Small intestine (tissue), 7 donors: ENCODE measurements at regions not wholly inside any gene's neighbourhood (a gene's known extent, or its start where the extent isn't known, plus 50 kb on each side); places are given as distances from the start of the nearest gene placed in this dataset.
"Not testable (repeated sequence)": the region's sequence is repeated elsewhere in the genome, so short reads cannot be mapped to it uniquely, and the experiment has no call there.

Experiments
- DNase-seq, 2 donors: peaks; one replicate each; pipeline versions ENCODE4 v3.0.0 to v3.0.0-alpha.2; 2013
- FAIRE-seq: peaks from 2 replicates; lab custom pipeline; 2012; peaks lifted over from hg19 to GRCh38; lab: Jason Lieb, UNC
- H3K27ac ChIP-seq, 3 donors: one replicate each; pipeline ENCODE4 v1.5.1; 2013; ENCODE audit warnings: low read length in 2 of 3, mild to moderate bottlenecking in 2 of 3, control low read depth in 1 of 3, inconsistent platforms in 1 of 3, low read depth in 1 of 3, moderate library complexity in 1 of 3
- H3K27me3 ChIP-seq, 3 donors: one replicate each; pipeline ENCODE4 v1.6.1; 2013; ENCODE audit warnings: low read length in 3 of 3, inconsistent platforms in 1 of 3; ENCODE audit not compliant: control insufficient read depth in 3 of 3, insufficient read depth in 3 of 3
- H3K36me3 ChIP-seq, 3 donors: one replicate each; pipeline ENCODE4 v1.6.1; 2013; ENCODE audit warnings: low read length in 3 of 3, inconsistent platforms in 1 of 3, low read depth in 1 of 3, mild to moderate bottlenecking in 1 of 3, moderate library complexity in 1 of 3; ENCODE audit not compliant: control insufficient read depth in 3 of 3, insufficient read depth in 2 of 3
- H3K4me1 ChIP-seq, 3 donors: one replicate each; pipeline ENCODE4 v1.6.1; 2013; ENCODE audit warnings: low read length in 2 of 3, inconsistent platforms in 1 of 3, low read depth in 1 of 3, mild to moderate bottlenecking in 1 of 3, moderate library complexity in 1 of 3; ENCODE audit not compliant: control insufficient read depth in 3 of 3, insufficient read depth in 2 of 3
- H3K4me3 ChIP-seq, 3 donors: one replicate each; pipeline ENCODE4 v1.5.1; 2013; ENCODE audit warnings: low read length in 3 of 3, control low read depth in 1 of 3, inconsistent platforms in 1 of 3, low read depth in 1 of 3, mild to moderate bottlenecking in 1 of 3, moderate library complexity in 1 of 3
- H3K9me3 ChIP-seq, 2 donors: one replicate each; pipeline ENCODE4 v1.6.1; 2013; ENCODE audit warnings: low read depth in 1 of 2, low read length in 1 of 2; ENCODE audit not compliant: control insufficient read depth in 2 of 2, insufficient read depth in 1 of 2
- WGBS, 3 donors: extraction: QIAGEN DNeasy Blood & Tissue Kit; methylation state at CpG; one replicate each; pipeline ENCODE4 v1.1.7; 2013; 5-methylcytosine and 5-hydroxymethylcytosine counted together
- donor health status: healthy with polysubstance abuse.
- donor health status: control.
- donor health status: control.
- donor health status: Bipolar disorder and iron deficiency.
- donor health status: healthy.

DNA sequence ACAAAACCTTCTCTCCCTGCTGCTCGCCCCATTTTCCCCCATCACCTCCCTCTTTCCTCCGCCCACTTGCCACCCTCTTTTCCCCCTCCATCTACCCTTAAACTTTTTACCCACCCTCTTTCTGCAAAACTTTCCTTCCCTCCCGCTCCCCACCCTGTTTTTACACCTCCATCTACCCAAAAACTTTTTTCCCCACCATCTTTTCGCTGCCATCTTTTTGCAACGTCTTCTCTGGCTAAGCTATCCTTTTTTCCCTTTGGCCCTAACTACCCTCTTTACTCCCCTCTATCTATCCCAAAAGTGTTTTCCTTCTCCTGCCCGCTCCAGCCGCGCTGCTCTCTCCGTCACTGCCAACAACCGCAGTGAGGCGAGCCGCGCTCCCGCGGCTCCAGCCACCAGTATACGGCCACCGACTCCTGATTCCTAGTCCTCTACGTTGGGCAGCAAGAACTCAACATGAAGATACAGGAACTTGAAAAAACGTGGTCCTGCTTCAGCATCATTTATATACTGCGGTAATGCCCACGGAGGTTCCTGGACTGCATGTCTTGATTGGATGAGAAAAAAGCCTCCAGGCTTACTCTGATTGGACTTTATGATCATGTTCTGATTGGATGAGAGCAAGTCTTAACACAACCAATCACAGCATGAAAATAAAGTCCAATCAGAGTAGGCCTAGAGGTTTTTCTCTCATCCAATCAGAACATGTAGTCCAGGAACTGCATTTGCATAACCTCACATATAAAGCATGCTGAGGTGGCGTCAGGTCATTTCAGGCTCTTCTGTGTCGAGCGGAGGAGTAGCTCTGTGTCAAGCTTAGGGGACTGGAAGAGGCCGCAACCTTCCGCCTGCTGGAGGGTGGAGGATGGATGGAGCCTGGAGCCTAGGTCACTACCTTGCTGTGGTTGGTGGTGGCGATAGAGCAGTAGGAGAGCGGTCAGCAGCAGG lies 79.9 kb upstream of the KCNJ18 start:
- H3K27ac ChIP-seq, DNase-seq, H3K27me3 ChIP-seq, H3K4me3 ChIP-seq, H3K36me3 ChIP-seq, H3K9me3 ChIP-seq, H3K4me1 ChIP-seq, FAIRE-seq: not testable (repeated sequence)
- WGBS, 3 donors = 82 to 89% (median 89%) methylated on average over 28 of the region's 28 CpGs

- no peak for FAIRE-seq
- Histone ChIP-seq H3K4me1 (no peaks in the 10 kb centered on the region), H3K27me3 (no peaks in the 10 kb centered on the region), H3K36me3 (no peaks in the 10 kb centered on the region), H3K27ac (no peak overlapping the region), H3K4me3 (no peak overlapping the region), H3K9me3 (no peaks in the 10 kb centered on the region)
- no peak for DNase-seq
- 89 to 93% (median 91%) methylated on average over 8 of the region's 8 CpGs for WGBS, 3 donors
Observed at GRCh38 chr17:21613071-21613429, 79.3 kb upstream of the KCNJ18 start.

DNA sequence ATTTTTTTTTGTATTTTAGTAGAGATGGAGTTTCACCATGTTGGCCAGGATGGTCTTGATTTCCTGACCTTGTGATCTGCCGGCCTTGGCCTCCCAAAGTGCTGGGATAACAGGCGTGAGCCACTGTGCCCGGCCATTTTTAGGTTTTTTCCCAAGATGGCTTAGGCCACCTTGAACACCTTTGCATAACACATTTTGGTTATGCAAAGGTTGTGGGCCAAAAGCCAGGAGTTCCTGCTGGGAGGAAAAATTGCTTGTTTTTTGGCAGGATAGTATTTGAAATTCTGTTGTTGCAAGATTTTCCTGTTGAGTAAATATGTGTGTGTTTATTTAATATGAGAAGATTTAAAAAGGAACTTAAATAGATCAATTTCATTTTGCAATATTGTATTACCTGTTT lies 65.3 kb upstream of the KCNJ18 start:
- not testable (repeated sequence) for H3K4me1 ChIP-seq, DNase-seq, H3K4me3 ChIP-seq, H3K36me3 ChIP-seq, H3K27ac ChIP-seq, H3K9me3 ChIP-seq, H3K27me3 ChIP-seq, FAIRE-seq
- WGBS, 3 donors = 77 to 89% (median 82%) methylated on average over 3 of the region's 3 CpGs
